ENCODE measurements at regions not wholly inside any gene's neighbourhood (a gene's known extent, or its start where the extent isn't known, plus 50 kb on each side); places are given as distances from the start of the nearest gene placed in this dataset.
"Not testable (repeated sequence)": the region's sequence is repeated elsewhere in the genome, so short reads cannot be mapped to it uniquely, and the experiment has no call there.

DNA sequence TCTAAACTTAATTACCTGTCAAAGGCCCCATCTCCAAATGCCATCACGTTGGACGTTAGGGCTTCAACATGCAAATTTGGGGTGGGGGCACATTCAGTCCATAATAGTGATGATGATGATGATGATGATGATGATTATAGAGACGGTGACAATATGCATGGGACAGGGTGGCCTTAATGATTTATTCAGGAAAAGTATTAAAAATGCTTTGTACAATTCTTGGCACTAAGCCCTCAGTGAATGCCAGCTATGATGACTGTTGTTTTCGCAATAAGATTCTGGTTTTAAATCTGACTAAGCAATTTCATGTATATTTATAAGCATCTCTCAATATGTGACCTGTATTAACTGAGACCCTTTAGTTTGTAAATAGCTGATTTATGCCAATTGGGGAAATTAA, 106.3 kb downstream of the C16orf95 start:
- Histone ChIP-seq H3K4me3 (ENCODE audit: low read length) (no peak overlapping the region), H2BK120ac (ENCODE audit: low read depth, low read length) (no peak overlapping the region), H2AK5ac (ENCODE audit: low read length) (no peak overlapping the region), H3K18ac (ENCODE audit: low read length) (no peak overlapping the region), H3K4ac (ENCODE audit: low read depth, low read length) (no peak overlapping the region), H3K4me2 (ENCODE audit: low read length) (no peak overlapping the region), H2BK5ac (ENCODE audit: low read length) (no peak overlapping the region), H4K8ac (ENCODE audit: low read depth, low read length) (no peak overlapping the region), H4K5ac (ENCODE audit: low read length) (no peak overlapping the region), H3K23ac (ENCODE audit: low read length) (no peak overlapping the region), H3K56ac (ENCODE audit: low read length) (no peak overlapping the region), H3K27ac (ENCODE audit: low read depth, low read length) (no peak overlapping the region), H3K36me3 (ENCODE audit: control insufficient read depth, insufficient read depth, low read length) (no peaks in the 10 kb centered on the region), H3K79me2 (ENCODE audit: control insufficient read depth, insufficient read depth, low read length) (no peaks in the 10 kb centered on the region), H3K27me3 (ENCODE audit: insufficient read depth, low read length, poor library complexity) (no peaks in the 10 kb centered on the region), H3K4me1 (ENCODE audit: control insufficient read depth, low read depth, low read length) (no peaks in the 10 kb centered on the region), H3K79me1 (ENCODE audit: low read length) (no peaks in the 10 kb centered on the region), H3K9ac (ENCODE audit: low read length) (no peak overlapping the region), H2BK15ac (replicated peaks; ENCODE audit: low read depth) (no peak overlapping the region)
- WGBS (ENCODE audit: extremely low coverage, insufficient coverage, low lambda C conversion rate): no CpG with 5 or more reads among the region's 4 CpGs
- no peak for DNase-seq

DNA sequence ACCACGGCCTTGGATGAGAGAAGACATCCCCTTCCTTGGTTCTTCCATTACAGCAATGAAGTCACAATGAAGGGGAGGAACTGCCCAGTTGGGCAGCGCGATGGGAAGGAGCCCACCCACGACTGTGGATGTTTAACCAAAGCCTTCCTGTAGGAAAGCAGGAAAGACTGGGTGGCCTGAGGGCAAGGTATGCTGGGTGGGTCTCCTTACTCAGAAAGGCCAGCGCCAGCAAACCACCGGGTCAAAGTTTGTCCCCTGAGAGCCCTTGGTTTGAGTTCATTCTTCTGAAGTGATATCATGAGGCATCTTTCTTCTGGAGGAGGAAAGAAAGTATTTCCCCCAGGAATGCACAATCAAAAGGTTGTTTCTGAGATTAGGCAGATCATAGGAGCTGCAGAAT, 105.2 kb downstream of the C16orf95 start:
- Histone ChIP-seq H2AK5ac (ENCODE audit: low read length) (no peak overlapping the region), H3K4ac (ENCODE audit: low read depth, low read length) (no peak overlapping the region), H3K27ac (ENCODE audit: low read depth, low read length) (no peak overlapping the region), H2BK15ac (replicated peaks; ENCODE audit: low read depth) (no peak overlapping the region), H3K4me3 (ENCODE audit: low read length) (no peak overlapping the region), H2BK5ac (ENCODE audit: low read length) (no peak overlapping the region), H3K56ac (ENCODE audit: low read length) (no peak overlapping the region), H4K5ac (ENCODE audit: low read length) (no peak overlapping the region), H2BK120ac (ENCODE audit: low read depth, low read length) (no peak overlapping the region), H3K9ac (ENCODE audit: low read length) (no peak overlapping the region), H4K8ac (ENCODE audit: low read depth, low read length) (no peak overlapping the region), H3K79me2 (ENCODE audit: control insufficient read depth, insufficient read depth, low read length) (no peaks in the 10 kb centered on the region), H3K23ac (ENCODE audit: low read length) (no peak overlapping the region), H3K18ac (ENCODE audit: low read length) (no peak overlapping the region), H3K36me3 (ENCODE audit: control insufficient read depth, insufficient read depth, low read length) (no peaks in the 10 kb centered on the region), H3K79me1 (ENCODE audit: low read length) (no peaks in the 10 kb centered on the region), H3K4me2 (ENCODE audit: low read length) (no peak overlapping the region), H3K4me1 (ENCODE audit: control insufficient read depth, low read depth, low read length) (no peaks in the 10 kb centered on the region), H3K27me3 (ENCODE audit: insufficient read depth, low read length, poor library complexity) (no peaks in the 10 kb centered on the region)
- WGBS (ENCODE audit: extremely low coverage, insufficient coverage, low lambda C conversion rate): no CpG with 5 or more reads among the region's 6 CpGs
- no peak for DNase-seq

DNA sequence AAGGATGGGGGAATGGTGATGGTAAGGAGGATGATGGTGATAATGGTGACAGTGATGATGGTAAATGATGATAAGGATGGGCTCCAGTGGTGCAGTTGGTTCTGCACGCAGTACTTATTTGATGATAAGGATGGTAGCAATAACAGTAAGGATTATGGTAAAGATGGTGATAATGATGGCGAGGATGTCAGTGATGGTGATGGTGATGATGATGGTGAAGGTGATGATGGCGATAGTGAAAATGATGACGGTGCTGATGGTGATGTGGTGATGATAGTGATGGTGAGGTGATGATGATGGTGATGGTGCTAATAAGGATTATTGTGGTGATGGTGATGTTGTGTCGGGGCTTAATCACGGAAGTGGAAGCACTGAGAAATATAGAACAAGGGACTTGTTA, 103.7 kb downstream of the C16orf95 start:
- no peak overlapping the region for H3K27ac ChIP-seq (ENCODE audit: low read depth, low read length)
- H3K79me1 ChIP-seq (ENCODE audit: low read length): no peaks in the 10 kb centered on the region
- no peak overlapping the region for H3K23ac ChIP-seq (ENCODE audit: low read length)
- H2BK15ac ChIP-seq (replicated peaks; ENCODE audit: low read depth): no peak overlapping the region
- no peak overlapping the region for H4K5ac ChIP-seq (ENCODE audit: low read length)
- no peak overlapping the region for H3K9ac ChIP-seq (ENCODE audit: low read length)
- H3K56ac ChIP-seq (ENCODE audit: low read length): no peak overlapping the region
- 100% methylated on average over 4 of the region's 6 CpGs for WGBS (ENCODE audit: extremely low coverage, insufficient coverage, low lambda C conversion rate)
- no peak overlapping the region for H3K4me2 ChIP-seq (ENCODE audit: low read length)
- no peaks in the 10 kb centered on the region for H3K36me3 ChIP-seq (ENCODE audit: control insufficient read depth, insufficient read depth, low read length)
- no peak overlapping the region for H2BK5ac ChIP-seq (ENCODE audit: low read length)
- H2AK5ac ChIP-seq (ENCODE audit: low read length): no peak overlapping the region
- H3K4ac ChIP-seq (ENCODE audit: low read depth, low read length): no peak overlapping the region
- no peak overlapping the region for H3K4me3 ChIP-seq (ENCODE audit: low read length)
- no peaks in the 10 kb centered on the region for H3K79me2 ChIP-seq (ENCODE audit: control insufficient read depth, insufficient read depth, low read length)
- DNase-seq: no peak
- no peaks in the 10 kb centered on the region for H3K27me3 ChIP-seq (ENCODE audit: insufficient read depth, low read length, poor library complexity)
- H4K8ac ChIP-seq (ENCODE audit: low read depth, low read length): no peak overlapping the region
- H3K18ac ChIP-seq (ENCODE audit: low read length): no peak overlapping the region
- H2BK120ac ChIP-seq (ENCODE audit: low read depth, low read length): no peak overlapping the region
- no peaks in the 10 kb centered on the region for H3K4me1 ChIP-seq (ENCODE audit: control insufficient read depth, low read depth, low read length)

DNA sequence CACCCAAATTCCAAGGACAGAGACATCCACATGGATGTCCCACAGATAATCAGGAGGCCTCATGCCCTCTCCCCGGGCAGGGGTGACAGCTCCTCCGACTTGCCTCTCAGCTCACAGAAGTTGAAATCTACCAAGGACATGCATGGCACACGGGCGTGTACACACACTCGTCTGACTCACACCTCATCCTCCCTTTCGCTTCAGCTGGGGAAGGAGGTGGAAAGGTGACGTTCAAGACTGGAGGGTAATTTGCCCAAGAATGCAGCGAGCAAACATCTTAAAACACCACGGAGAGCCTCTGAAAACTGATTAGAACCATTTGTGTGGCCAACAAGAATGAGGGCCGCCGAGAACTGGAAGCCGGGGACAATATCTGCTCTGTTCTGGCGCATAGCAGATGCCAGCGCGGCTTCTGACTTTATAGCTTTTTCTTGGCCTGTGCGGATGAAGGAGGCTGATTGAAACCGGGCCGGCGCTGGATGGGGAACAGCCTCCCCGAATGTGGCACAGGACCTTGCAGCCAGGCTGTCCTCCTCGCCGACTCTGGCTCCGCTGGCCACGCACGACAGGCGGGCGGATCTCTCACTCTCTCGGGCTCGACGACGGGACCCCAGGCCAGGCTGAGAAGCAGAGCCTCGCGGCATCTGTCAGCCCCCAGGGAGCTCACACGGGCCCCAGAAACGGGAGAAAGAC, 100.9 kb downstream of the C16orf95 start:
- no peak overlapping the region for H4K5ac ChIP-seq (ENCODE audit: low read length)
- no peak overlapping the region for H3K4ac ChIP-seq (ENCODE audit: low read depth, low read length)
- H3K79me2 ChIP-seq (ENCODE audit: control insufficient read depth, insufficient read depth, low read length): no peaks in the 10 kb centered on the region
- no peak overlapping the region for H2BK120ac ChIP-seq (ENCODE audit: low read depth, low read length)
- no peaks in the 10 kb centered on the region for H3K27me3 ChIP-seq (ENCODE audit: insufficient read depth, low read length, poor library complexity)
- H4K8ac ChIP-seq (ENCODE audit: low read depth, low read length): no peak overlapping the region
- H3K79me1 ChIP-seq (ENCODE audit: low read length): no peaks in the 10 kb centered on the region
- no peak overlapping the region for H3K27ac ChIP-seq (ENCODE audit: low read depth, low read length)
- no peaks in the 10 kb centered on the region for H3K36me3 ChIP-seq (ENCODE audit: control insufficient read depth, insufficient read depth, low read length)
- no peaks in the 10 kb centered on the region for H3K4me1 ChIP-seq (ENCODE audit: control insufficient read depth, low read depth, low read length)
- no peak overlapping the region for H2AK5ac ChIP-seq (ENCODE audit: low read length)
- WGBS (ENCODE audit: extremely low coverage, insufficient coverage, low lambda C conversion rate): no CpG with 5 or more reads among the region's 35 CpGs
- H3K18ac ChIP-seq (ENCODE audit: low read length): no peak overlapping the region
- no peak overlapping the region for H3K4me3 ChIP-seq (ENCODE audit: low read length)
- no peak overlapping the region for H2BK15ac ChIP-seq (replicated peaks; ENCODE audit: low read depth)
- no peak overlapping the region for H3K9ac ChIP-seq (ENCODE audit: low read length)
- no peak for DNase-seq
- no peak overlapping the region for H3K56ac ChIP-seq (ENCODE audit: low read length)
- H3K4me2 ChIP-seq (ENCODE audit: low read length): no peak overlapping the region
- no peak overlapping the region for H3K23ac ChIP-seq (ENCODE audit: low read length)
- no peak overlapping the region for H2BK5ac ChIP-seq (ENCODE audit: low read length)

DNA sequence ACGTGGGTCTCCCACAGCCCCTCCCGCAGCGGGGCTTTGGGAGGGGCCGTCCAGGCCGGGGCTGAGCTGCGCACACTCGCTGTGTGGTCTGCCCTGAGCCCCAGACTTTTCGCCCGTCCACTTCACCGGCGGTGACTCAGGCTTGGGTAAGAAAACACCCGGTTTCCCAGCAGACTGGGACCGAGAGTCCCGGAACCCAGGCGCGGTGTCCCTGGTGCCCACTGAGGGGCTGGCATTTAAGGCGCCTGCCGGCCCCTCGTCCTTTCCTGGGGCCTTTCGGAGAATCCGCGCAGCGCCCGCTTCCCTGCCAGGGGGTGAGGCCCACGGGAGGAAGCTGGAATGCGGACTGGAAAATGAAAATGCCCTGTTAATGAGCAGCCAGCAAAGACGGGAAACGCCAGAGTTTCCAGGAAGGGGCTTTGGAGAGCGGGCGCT, 100.3 kb downstream of the C16orf95 start:
- no peaks in the 10 kb centered on the region for H3K36me3 ChIP-seq (ENCODE audit: control insufficient read depth, insufficient read depth, low read length)
- no peak overlapping the region for H2BK120ac ChIP-seq (ENCODE audit: low read depth, low read length)
- no peak overlapping the region for H3K4me3 ChIP-seq (ENCODE audit: low read length)
- H3K4me1 ChIP-seq (ENCODE audit: control insufficient read depth, low read depth, low read length): no peaks in the 10 kb centered on the region
- no peak for DNase-seq
- no peak overlapping the region for H3K18ac ChIP-seq (ENCODE audit: low read length)
- H3K4me2 ChIP-seq (ENCODE audit: low read length): no peak overlapping the region
- no peak overlapping the region for H4K8ac ChIP-seq (ENCODE audit: low read depth, low read length)
- H3K79me1 ChIP-seq (ENCODE audit: low read length): no peaks in the 10 kb centered on the region
- H2BK5ac ChIP-seq (ENCODE audit: low read length): no peak overlapping the region
- no peak overlapping the region for H3K27ac ChIP-seq (ENCODE audit: low read depth, low read length)
- H3K27me3 ChIP-seq (ENCODE audit: insufficient read depth, low read length, poor library complexity): no peaks in the 10 kb centered on the region
- no peak overlapping the region for H3K9ac ChIP-seq (ENCODE audit: low read length)
- H4K5ac ChIP-seq (ENCODE audit: low read length): no peak overlapping the region
- H3K4ac ChIP-seq (ENCODE audit: low read depth, low read length): no peak overlapping the region
- H3K56ac ChIP-seq (ENCODE audit: low read length): no peak overlapping the region
- H2BK15ac ChIP-seq (replicated peaks; ENCODE audit: low read depth): no peak overlapping the region
- WGBS (ENCODE audit: extremely low coverage, insufficient coverage, low lambda C conversion rate): no CpG with 5 or more reads among the region's 30 CpGs
- H3K23ac ChIP-seq (ENCODE audit: low read length): no peak overlapping the region
- H2AK5ac ChIP-seq (ENCODE audit: low read length): no peak overlapping the region
- no peaks in the 10 kb centered on the region for H3K79me2 ChIP-seq (ENCODE audit: control insufficient read depth, insufficient read depth, low read length)

DNA sequence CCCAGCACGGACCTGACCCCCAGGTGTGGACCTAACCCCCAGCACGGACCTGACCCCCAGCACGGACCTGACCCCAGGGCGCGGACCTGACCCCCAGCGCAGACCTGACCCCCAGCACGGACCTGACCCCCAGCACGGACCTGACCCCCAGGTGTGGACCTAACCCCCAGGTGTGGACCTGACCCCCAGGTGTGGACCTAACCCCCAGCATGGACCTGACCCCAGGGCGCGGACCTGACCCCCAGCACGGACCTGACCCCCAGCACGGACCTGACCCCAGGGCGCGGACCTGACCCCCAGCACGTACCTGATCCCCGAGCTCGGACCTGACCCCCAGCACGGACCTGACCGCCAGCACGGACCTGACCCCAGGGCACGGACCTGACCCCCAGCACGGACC, 99.4 kb downstream of the C16orf95 start:
- H2BK120ac ChIP-seq (ENCODE audit: low read depth, low read length); H3K18ac ChIP-seq (ENCODE audit: low read length); H4K5ac ChIP-seq (ENCODE audit: low read length); H3K4me1 ChIP-seq (ENCODE audit: control insufficient read depth, low read depth, low read length); H3K36me3 ChIP-seq (ENCODE audit: control insufficient read depth, insufficient read depth, low read length); H3K9ac ChIP-seq (ENCODE audit: low read length); H3K79me2 ChIP-seq (ENCODE audit: control insufficient read depth, insufficient read depth, low read length); H3K23ac ChIP-seq (ENCODE audit: low read length); H2AK5ac ChIP-seq (ENCODE audit: low read length); H3K4me2 ChIP-seq (ENCODE audit: low read length); H2BK15ac ChIP-seq (replicated peaks; ENCODE audit: low read depth); H3K4me3 ChIP-seq (ENCODE audit: low read length); H3K79me1 ChIP-seq (ENCODE audit: low read length); H3K27ac ChIP-seq (ENCODE audit: low read depth, low read length); H3K56ac ChIP-seq (ENCODE audit: low read length); DNase-seq; H4K8ac ChIP-seq (ENCODE audit: low read depth, low read length); H2BK5ac ChIP-seq (ENCODE audit: low read length); H3K4ac ChIP-seq (ENCODE audit: low read depth, low read length); H3K27me3 ChIP-seq (ENCODE audit: insufficient read depth, low read length, poor library complexity): not testable (repeated sequence)
- no CpG with 5 or more reads among the region's 22 CpGs for WGBS (ENCODE audit: extremely low coverage, insufficient coverage, low lambda C conversion rate)
